NCI-H748 treated with DMSO at 0.1 percent for 48 hours (cell line): ENCODE measurements at regions not wholly inside any gene's neighbourhood (a gene's known extent, or its start where the extent isn't known, plus 50 kb on each side); places are given as distances from the start of the nearest gene placed in this dataset.

Experiments used
- DNase-seq: peaks from one replicate; lab custom pipeline; 2025; lab: John Stamatoyannopoulos, UW

DNA sequence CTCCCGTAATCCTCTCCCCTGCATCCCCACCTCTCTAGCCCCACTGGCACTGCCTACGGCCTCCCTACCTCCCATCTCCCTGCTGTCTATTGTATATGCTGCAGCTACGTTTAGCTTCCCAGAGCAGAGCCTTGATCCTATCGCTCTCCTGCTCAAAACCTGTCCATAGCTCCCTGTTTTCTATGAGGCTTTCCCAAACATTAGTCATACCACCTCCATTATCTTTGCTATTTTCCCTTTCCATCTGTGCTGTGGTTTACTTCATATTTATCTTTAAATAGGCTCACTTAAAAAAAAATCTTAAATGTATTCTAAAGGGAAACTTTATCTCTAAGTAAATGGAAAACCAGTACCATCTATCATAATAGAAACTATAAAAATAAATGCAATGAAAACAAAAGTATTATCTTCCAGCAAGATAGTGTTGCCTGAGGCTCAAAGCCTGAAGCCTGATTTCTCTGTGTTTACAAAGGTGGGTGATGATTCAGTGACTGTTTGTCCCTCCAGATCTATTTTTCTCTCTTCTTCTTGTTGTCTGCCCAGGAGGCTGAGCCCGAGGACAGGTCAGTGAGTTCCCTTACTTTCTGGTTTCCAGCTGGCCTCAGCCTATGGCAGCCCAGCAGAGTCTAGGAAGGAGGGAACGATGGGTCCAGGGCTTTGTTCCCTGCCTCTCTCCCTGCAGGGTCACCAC lies 397.1 kb upstream of the CFAP20DC start:
- peak; percentile 5 for DNase-seq

GRCh38 chr3:59444676-59445075 lies 394.9 kb upstream of the CFAP20DC start:
- DNase-seq = no peak

- DNase-seq = no peak
These were observed 394.5 kb upstream of the CFAP20DC start for GRCh38 chr3:59444294-59444671.

DNA sequence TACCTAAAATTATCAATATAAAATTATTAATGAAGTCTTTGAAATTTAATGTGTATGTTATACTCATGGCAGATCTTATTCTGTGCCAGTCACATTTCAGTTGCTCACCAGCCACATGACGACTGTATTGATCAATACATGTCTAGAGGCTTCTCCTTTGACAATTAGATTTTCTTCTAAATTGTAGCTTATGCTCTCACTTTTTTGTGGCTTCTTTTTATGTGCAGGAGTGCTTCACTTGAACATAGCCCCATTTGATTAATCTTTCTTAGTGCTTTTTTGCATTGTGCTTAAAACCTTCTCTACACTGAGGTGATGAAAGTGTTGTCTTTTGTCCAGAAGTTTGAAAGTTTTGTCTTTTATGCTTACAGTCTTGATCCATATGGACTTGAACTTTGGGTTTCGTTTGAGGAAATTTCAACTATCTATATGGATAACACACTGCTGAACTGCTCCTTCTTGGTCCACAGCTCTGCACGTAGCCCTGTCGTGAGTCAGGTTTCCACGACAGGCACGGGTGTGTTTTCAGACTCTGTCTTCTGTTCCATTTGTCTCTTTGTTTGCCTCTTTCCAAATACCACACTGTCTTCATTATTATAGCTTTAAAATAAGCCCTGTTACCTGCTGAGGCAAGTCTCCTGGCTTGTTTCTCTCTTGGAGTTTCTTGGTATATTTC lies 393.9 kb upstream of the CFAP20DC start:
- no peak for DNase-seq

DNA sequence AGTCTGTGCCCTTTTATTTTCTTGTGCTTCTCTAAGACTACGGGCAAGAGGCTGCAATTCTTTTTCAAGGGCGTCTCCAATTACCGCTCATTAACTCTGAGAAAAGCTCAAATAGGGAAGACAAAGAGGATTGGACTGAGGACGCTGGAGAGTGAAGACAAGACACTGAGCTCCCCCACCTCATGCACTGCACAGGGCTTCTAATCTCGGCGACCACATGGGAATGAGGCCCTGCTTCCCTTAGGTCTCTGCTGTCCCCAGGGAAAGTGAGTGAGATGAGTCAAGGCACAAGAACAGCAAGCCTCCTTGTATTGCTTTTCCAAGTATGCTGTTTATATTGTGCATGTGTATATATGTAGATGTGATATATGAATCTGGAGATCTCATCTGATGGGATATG lies 392.2 kb upstream of the CFAP20DC start:
- DNase-seq = no peak

GRCh38 chr3:59440285-59441028 lies 390.6 kb upstream of the CFAP20DC start:
- no peak for DNase-seq

DNA sequence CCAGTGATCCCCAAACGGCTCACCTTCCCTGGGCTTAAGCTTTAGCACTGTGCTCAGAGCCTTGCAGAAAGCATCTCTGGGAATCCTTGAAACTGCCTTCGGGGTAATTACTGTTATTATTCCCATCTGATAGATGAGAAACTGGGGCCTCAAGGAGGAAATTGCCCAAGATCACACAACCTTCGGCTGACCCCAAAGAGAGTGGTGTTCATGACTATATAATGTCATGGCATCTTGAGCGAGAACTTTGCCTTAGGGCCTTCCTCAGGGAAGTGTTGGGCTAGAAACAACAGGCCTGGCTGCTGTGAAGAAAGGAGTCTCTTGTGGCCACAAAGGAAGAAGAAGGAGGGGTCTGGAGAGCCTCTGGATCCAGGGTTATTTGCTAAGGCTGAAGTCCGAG lies 388.7 kb upstream of the CFAP20DC start:
- no peak for DNase-seq

DNA sequence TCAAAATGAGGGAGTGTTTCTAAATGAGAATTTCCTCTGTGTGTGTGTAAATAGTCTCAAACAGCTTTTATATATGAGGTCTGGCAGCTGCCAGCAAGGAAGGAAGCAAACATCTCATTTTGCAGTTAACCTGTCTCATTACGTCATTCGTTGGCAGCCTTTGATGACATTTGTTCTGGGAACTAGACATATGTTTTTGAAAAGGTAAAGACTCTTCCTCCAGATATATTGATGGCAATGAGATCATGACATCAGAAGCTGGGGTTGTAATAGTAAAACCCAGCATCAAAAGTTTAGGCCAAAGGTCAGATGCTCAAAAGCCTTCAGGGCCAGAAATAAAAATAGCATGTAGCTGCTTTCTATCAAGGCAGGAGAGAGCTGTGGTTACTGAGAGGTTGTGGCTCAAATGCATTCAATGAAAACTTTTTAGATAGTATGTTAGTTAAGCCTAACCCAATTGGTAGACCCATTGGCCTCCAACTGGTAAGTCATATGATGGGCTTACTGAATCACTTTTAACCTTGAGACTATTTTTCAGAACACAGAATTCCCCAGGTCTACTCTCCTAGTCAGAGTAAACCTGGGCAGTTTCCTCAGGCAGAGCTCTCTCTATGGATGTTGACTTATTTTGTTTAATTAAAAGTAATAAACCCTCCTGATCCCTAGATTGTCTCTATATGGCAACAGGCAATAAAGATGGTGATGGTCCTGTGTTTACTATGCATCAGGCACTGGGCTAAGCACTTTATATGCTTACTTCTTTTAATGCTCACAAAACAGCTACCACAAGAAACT lies 386.5 kb upstream of the CFAP20DC start:
- no peak for DNase-seq

DNA sequence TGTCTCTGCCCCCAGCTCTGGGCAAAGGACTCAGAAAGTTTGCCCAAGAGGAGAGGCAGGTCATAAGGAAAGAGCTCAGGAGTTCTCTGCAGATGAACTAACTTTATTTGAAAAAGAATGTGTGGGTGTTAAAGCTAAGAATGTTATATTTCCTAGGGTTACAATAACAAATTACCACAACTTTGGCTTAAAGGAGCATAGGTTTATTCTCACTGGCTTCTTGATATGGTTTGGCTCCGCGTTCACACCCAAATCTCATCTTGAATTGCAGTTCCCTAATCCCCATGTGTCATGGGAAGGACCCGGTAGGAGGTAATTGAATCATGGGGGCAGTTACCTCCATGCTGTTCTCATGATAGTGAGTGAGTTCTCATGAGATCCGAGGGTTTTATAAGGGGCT lies 383.7 kb upstream of the CFAP20DC start:
- no peak for DNase-seq

DNA sequence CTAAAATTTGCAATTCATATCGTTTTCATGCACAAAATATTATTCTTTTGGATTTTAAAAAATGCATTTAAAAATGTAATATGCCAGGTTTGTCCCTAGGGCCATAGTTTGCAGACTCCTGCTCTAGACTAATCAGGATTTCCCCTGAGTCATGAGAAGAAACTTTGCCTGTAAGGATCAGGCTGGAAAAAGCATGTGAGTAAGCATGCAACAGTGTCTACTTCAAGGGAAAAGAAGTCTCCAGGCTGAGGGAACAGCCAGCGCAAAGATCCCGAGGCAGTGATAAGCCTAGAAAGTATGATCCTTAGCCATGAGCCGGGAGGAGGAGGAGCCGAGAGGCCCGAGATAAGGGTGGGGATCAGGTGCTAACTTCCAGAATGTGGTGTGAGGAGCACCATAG lies 382.8 kb upstream of the CFAP20DC start:
- no peak for DNase-seq

DNA sequence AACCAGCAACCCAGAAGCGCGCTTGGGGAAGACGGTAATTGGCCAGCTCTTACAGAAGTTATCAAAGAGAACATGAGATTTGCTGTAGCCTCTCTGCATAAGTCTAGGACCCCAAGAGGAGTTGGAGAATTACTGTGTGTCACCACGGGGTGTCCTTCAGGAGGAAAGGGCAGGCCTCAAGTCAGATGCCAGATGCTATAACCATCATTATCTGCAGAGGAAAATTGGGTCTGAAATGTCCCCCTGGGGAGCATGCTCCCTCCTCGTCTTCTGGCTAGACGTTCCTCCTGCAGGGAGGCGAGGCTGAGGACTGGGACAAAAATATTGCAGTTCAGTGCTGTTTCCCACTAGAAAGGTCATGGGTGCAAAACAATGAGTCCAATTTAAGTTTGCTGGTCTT lies 380.5 kb upstream of the CFAP20DC start:
- DNase-seq = no peak

DNA sequence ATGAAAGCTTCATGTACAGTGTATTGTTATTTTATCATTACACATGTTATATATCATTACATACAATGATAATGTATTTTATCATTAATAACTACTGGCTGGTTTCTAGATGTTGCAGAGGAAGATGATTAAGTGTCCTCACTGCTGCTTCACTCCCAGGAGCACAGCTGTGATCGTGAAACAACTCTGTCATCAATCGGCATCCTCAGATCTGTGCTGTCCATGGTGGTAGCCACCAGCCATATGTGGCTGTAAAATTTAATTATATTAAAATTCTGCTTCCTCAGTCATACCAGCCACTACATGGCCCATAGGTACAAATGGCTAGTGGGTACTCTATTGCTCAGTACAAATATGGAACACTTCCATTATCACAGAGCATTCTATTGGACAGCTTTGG lies 379.4 kb upstream of the CFAP20DC start:
- no peak for DNase-seq

GRCh38 chr3:59426821-59427565 lies 377.2 kb upstream of the CFAP20DC start:
- DNase-seq = no peak

- DNase-seq = no peak
These were observed 376.1 kb upstream of the CFAP20DC start for GRCh38 chr3:59425942-59426341.

- DNase-seq = no peak
These were observed 375.5 kb upstream of the CFAP20DC start for GRCh38 chr3:59425371-59425770.

DNA sequence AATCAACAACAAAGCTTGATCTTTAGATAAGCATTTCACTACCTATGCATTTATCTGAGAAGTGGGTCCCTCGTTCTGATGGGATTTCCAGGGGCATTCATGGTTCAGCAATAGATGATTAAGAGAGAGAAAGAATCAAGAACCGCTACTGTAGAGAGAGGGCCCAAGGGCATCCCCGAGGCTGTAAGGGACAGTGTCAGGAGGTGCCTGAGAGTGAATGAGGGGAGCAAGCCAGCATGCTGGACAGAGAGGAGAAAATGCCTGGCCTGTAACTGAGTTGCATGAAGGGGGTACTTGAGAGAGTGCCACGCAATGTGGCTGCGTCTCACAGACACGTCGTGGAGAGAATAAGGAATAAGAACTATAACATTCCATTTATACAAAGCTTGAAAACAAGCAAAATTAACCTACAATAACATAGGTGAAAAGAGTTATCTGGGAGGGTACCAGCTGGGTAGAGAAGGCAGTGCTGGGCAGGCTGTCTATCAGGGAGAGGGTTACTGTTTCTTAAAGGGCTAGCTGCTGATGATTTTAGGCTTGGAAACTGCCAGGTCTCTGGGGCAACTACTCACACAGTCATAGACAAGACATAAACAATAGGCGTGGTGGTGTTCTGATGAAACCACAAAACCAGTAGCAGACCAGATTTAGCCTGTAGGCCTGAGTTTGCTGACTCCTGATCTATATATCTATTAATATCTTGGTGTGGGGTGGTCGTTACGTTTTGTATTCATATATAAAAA lies 374.6 kb upstream of the CFAP20DC start:
- DNase-seq = no peak

GRCh38 chr3:59423707-59424106 lies 373.9 kb upstream of the CFAP20DC start:
- no peak for DNase-seq

- DNase-seq = no peak
These were observed 372.5 kb upstream of the CFAP20DC start for GRCh38 chr3:59422312-59422711.

DNA sequence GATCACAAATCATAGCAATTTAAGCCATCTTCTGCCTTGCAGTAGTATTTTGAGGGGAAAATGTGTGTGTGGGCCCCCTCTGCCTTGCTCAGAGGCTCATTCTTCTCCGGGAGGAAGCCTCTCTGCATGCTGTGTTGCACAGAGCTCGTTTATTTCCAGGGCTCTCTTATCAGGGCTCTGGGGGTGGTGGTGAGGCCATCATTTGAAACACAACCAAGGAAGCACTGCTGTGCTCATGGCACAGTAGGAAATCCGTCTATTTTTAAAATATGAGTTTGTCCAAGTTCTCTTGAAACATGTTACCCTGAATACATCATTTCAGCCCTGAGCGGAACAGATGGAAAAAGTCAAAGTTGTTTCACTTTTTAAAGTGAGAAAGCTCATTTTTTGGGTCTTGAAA lies 369.0 kb upstream of the CFAP20DC start:
- no peak for DNase-seq

- DNase-seq = no peak
These were observed 362.7 kb upstream of the CFAP20DC start for GRCh38 chr3:59412516-59412915.

- DNase-seq = no peak
These were observed 361.9 kb upstream of the CFAP20DC start for GRCh38 chr3:59411694-59412093.
